Breast epithelium (tissue), 4 donors: ENCODE measurements at regions not wholly inside any gene's neighbourhood (a gene's known extent, or its start where the extent isn't known, plus 50 kb on each side); places are given as distances from the start of the nearest gene placed in this dataset.

ENCODE experiments used
- DNase-seq, 2 donors: peaks; one replicate each; pipeline ENCODE4 v3.0.0-alpha.2; 2019; ENCODE audit warnings: low spot score in 2 of 2
- H3K27ac ChIP-seq, 2 donors: fragments of 200-600 bp; sonication (generic) in 1 of 2; one replicate each; pipeline ENCODE4 v1.5.1; 2016 to 2019; ENCODE audit warnings: mild to moderate bottlenecking in 1 of 2
- H3K27me3 ChIP-seq, 2 donors: fragments of 200-600 bp; sonication (generic) in 1 of 2; one replicate each; pipeline versions ENCODE4 v1.5.1 to v1.6.0; 2017 to 2019; ENCODE audit warnings: control low read depth in 1 of 2, mild to moderate bottlenecking in 1 of 2
- H3K36me3 ChIP-seq: fragments of 200-600 bp; one replicate; pipeline ENCODE4 v1.5.1; 2019
- H3K4me1 ChIP-seq, 2 donors: fragments of 200-600 bp; sonication (generic); one replicate each; pipeline ENCODE4 v1.5.1; 2016 to 2019; ENCODE audit warnings: control low read depth in 1 of 2
- H3K4me3 ChIP-seq, 3 donors: fragments of 200-600 bp; sonication (generic); 1 replicate in 2 of 3; 2 replicates in 1 of 3; pipeline ENCODE4 v1.5.1; 2016 to 2019; ENCODE audit warnings: mild to moderate bottlenecking in 3 of 3, moderate library complexity in 2 of 3
- H3K9me3 ChIP-seq, 2 donors: fragments of 200-600 bp; sonication (generic) in 1 of 2; one replicate each; pipeline ENCODE4 v1.5.1; 2016 to 2019; ENCODE audit warnings: control low read depth in 1 of 2
- POLR2A ChIP-seq: fragments of 450-650 bp; IDR thresholded peaks from one replicate; pipeline ENCODE4 v1.6.1; 2016; ENCODE audit warnings: antibody characterized with exemption, mild to moderate bottlenecking, moderate library complexity
- POLR2AphosphoS5 ChIP-seq, 3 donors: sonication (generic); formaldehyde crosslinking; IDR thresholded peaks; one replicate each; pipeline ENCODE4 v1.6.1; 2017; ENCODE audit warnings: antibody characterized with exemption in 3 of 3
- intact Hi-C: fragments of 100-400 bp; cut with DNase I; formaldehyde crosslinking; loops from one replicate; pipeline ENCODE4 v1.15.1; 2023; ENCODE audit warnings: low total_unique reads
- TF ChIP-seq, protein P1 (sequence below), 3 donors: fragments of 450-650 bp; IDR thresholded peaks; one replicate each; pipeline ENCODE4 v1.5.1; 2016 to 2017; ENCODE audit warnings: antibody characterized with exemption in 3 of 3, mild to moderate bottlenecking in 3 of 3, moderate library complexity in 3 of 3

DNA sequence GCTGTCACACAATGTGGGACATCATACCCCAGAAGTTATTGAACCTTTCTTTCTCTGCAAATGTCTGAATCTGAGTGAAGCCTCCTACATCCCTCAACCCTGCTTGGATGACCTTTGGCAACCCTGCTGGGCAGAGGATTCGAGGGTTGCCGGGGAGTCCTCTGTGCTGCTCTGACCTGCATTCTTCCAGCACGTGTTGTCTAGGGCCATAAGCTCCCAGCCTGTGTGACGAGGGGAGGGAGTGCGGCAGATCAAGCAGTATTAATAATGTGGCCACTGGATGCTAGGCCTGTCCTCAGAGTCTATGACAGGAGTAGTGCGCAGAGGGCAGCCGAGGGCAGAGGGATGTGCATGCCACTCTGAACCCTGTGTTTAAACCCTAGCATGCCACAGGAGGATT, 58.8 kb downstream of the RPL37A start:
- intact Hi-C loops, result no loop called here
- Histone ChIP-seq H3K27me3 (no peaks in the 10 kb centered on the region), H3K36me3 (no peaks in the 10 kb centered on the region), H3K9me3 (no peaks in the 10 kb centered on the region), H3K4me1 (no peaks in the 10 kb centered on the region), H3K4me3 (no peak overlapping the region), H3K27ac (no peak overlapping the region)
- TF ChIP-seq POLR2A, result no peak
- TF ChIP-seq, protein P1, sequence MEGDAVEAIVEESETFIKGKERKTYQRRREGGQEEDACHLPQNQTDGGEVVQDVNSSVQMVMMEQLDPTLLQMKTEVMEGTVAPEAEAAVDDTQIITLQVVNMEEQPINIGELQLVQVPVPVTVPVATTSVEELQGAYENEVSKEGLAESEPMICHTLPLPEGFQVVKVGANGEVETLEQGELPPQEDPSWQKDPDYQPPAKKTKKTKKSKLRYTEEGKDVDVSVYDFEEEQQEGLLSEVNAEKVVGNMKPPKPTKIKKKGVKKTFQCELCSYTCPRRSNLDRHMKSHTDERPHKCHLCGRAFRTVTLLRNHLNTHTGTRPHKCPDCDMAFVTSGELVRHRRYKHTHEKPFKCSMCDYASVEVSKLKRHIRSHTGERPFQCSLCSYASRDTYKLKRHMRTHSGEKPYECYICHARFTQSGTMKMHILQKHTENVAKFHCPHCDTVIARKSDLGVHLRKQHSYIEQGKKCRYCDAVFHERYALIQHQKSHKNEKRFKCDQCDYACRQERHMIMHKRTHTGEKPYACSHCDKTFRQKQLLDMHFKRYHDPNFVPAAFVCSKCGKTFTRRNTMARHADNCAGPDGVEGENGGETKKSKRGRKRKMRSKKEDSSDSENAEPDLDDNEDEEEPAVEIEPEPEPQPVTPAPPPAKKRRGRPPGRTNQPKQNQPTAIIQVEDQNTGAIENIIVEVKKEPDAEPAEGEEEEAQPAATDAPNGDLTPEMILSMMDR (IDR thresholded peaks at IDR 0.05), result no peak
- DNase-seq, result no peak

DNA sequence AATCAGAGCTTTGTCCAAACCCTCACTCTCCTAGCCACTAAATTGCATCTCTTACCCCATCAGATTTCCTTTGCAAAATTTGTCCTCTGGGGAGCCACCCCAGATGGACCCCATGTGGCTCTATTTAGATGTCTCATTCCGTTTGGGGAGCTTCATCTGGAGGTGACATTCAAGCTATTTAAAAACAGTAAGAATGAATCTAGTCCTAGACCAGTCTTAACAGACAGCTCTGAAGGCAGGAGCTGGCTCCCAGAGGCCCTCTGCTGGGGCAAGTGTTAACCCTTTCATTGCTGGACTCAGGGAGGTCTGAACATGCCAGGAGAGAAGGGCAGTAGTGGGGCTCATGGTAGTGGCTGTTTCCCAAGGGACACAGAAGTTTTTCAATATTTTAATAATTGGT, 59.2 kb downstream of the RPL37A start:
- Histone ChIP-seq H3K9me3 (no peaks in the 10 kb centered on the region), H3K36me3 (no peaks in the 10 kb centered on the region), H3K4me1 (no peaks in the 10 kb centered on the region), H3K4me3 (no peak overlapping the region), H3K27me3 (no peaks in the 10 kb centered on the region), H3K27ac (no peak overlapping the region)
- TF ChIP-seq POLR2A, result no peak
- TF ChIP-seq POLR2AphosphoS5 (IDR thresholded peaks at IDR 0.05), result no peak
- TF ChIP-seq, protein P1 (IDR thresholded peaks at IDR 0.05), result no peak
- intact Hi-C loops, result no loop called here
- no peak for DNase-seq

DNA sequence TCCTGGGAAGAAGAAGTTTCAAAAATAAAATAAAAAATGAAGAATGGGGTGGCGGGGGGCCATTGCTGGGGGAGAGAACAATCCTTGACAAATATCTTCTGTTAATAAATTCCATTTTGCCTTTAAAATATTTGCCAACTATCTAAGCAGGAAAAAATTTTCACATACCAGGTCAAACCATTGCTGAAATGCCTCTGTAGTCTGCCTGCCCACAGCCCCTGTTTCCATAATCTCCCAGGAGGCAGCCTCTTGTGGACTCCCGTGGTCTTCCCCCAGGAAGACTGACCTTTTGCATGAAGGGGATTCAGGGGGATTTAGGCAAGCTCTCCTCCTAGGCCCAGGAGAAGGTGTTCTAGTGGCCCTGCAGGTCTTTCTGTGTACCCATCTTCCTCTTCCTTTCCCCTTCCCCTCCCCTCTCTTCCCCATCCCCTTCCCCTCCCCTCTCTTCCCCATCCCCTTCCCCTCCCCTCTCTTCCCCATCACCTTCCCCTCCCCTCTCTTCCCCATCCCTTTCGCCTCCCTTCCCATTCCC, 61.0 kb downstream of the RPL37A start:
- no peak for DNase-seq
- Histone ChIP-seq H3K4me1 (no peaks in the 10 kb centered on the region), H3K27me3 (no peaks in the 10 kb centered on the region), H3K27ac (peak overlapping the region in 1 of 2 donors; percentile 33), H3K9me3 (no peaks in the 10 kb centered on the region), H3K4me3 (no peak overlapping the region), H3K36me3 (no peaks in the 10 kb centered on the region)
- intact Hi-C loops, result no loop called here
- TF ChIP-seq, protein P1 (IDR thresholded peaks at IDR 0.05), result no peak
- TF ChIP-seq POLR2A (no peak), POLR2AphosphoS5 (IDR thresholded peaks at IDR 0.05) (no peak)

GRCh38 chr2:216560838-216561270, 62.2 kb downstream of the RPL37A start:
- DNase-seq, result peak in 1 of 2 donors; percentile 75
- Histone ChIP-seq H3K4me1 (no peaks in the 10 kb centered on the region), H3K27ac (peak overlapping the region; percentile 62 to 64), H3K4me3 (no peak overlapping the region), H3K9me3 (no peaks in the 10 kb centered on the region), H3K27me3 (no peaks in the 10 kb centered on the region), H3K36me3 (no peaks in the 10 kb centered on the region)
- intact Hi-C loops, result no loop called here
- no peak for TF ChIP-seq POLR2AphosphoS5 (IDR thresholded peaks at IDR 0.05)
- TF ChIP-seq, protein P1 (IDR thresholded peaks at IDR 0.05), result no peak
- TF ChIP-seq POLR2A, result no peak

GRCh38 chr2:216562696-216563435, 64.2 kb downstream of the RPL37A start:
- no peaks in the 10 kb centered on the region for H3K36me3 ChIP-seq
- no peaks in the 10 kb centered on the region for H3K27me3 ChIP-seq
- TF ChIP-seq, protein P1 (IDR thresholded peaks at IDR 0.05), result no peak
- TF ChIP-seq POLR2A (no peak), POLR2AphosphoS5 (IDR thresholded peaks at IDR 0.05) (no peak)
- no peaks in the 10 kb centered on the region for H3K4me1 ChIP-seq
- H3K9me3 ChIP-seq, result no peaks in the 10 kb centered on the region
- intact Hi-C loops, result no loop called here
- no peak for DNase-seq
- no peak overlapping the region for H3K4me3 ChIP-seq
- H3K27ac ChIP-seq, result peak overlapping the region in 1 of 2 donors; percentile 10
